Smooth muscle cell (in vitro differentiated cells): ENCODE measurements at regions not wholly inside any gene's neighbourhood (a gene's known extent, or its start where the extent isn't known, plus 50 kb on each side); places are given as distances from the start of the nearest gene placed in this dataset.

Experiments used
- DNase-seq: peaks from one replicate; lab custom pipeline; 2025; ENCODE audit not compliant: unreplicated experiment; lab: John Stamatoyannopoulos, UW
- H2AFZ ChIP-seq: fragments of 200-600 bp; sonication (generic); 2 replicates; pipeline ENCODE4 v1.6.0; 2016; ENCODE audit warnings: antibody characterized with exemption, low read depth, mild to moderate bottlenecking
- H3F3A ChIP-seq: fragments of 200-600 bp; sonication (generic); 2 replicates; pipeline ENCODE4 v1.6.0; 2017; ENCODE audit warnings: antibody characterized with exemption, low read depth
- H3K27ac ChIP-seq: fragments of 200-600 bp; sonication (generic); 2 replicates; pipeline ENCODE4 v1.5.1; 2016; ENCODE audit warnings: low read depth, mild to moderate bottlenecking
- H3K27me3 ChIP-seq: fragments of 200-600 bp; sonication (generic); 2 replicates; pipeline ENCODE4 v1.6.1; 2016; ENCODE audit warnings: low read depth, mild to moderate bottlenecking
- H3K36me3 ChIP-seq: fragments of 200-600 bp; sonication (generic); 2 replicates; pipeline ENCODE4 v1.5.1; 2016; ENCODE audit warnings: low read depth
- H3K4me1 ChIP-seq: fragments of 200-600 bp; sonication (generic); 2 replicates; pipeline ENCODE4 v1.5.1; 2016; ENCODE audit warnings: low read depth
- H3K4me2 ChIP-seq: fragments of 200-600 bp; sonication (generic); 2 replicates; pipeline ENCODE4 v1.6.0; 2016; ENCODE audit warnings: mild to moderate bottlenecking
- H3K4me3 ChIP-seq: fragments of 200-600 bp; sonication (generic); 2 replicates; pipeline ENCODE4 v1.5.1; 2016; ENCODE audit warnings: mild to moderate bottlenecking
- H3K79me2 ChIP-seq: fragments of 200-600 bp; sonication (generic); 2 replicates; pipeline ENCODE4 v1.6.0; 2016; ENCODE audit warnings: low read depth, mild to moderate bottlenecking
- H3K9ac ChIP-seq: fragments of 200-600 bp; sonication (generic); 2 replicates; pipeline ENCODE4 v1.6.0; 2016; ENCODE audit warnings: low read depth
- H3K9me3 ChIP-seq: fragments of 200-600 bp; sonication (generic); replicated peaks from 2 replicates; pipeline ENCODE4 v1.5.1; 2016; ENCODE audit warnings: low read depth
- H4K20me1 ChIP-seq: fragments of 200-600 bp; sonication (generic); 2 replicates; pipeline ENCODE4 v1.6.0; 2016; ENCODE audit warnings: low read depth
- CTCF ChIP-seq: fragments of 200-600 bp; sonication (generic); IDR thresholded peaks from 2 replicates; pipeline ENCODE4 v1.5.1; 2017; ENCODE audit warnings: borderline replicate concordance, mild to moderate bottlenecking, antibody characterized with exemption; ENCODE audit not compliant: insufficient read depth, poor library complexity, severe bottlenecking
- WGBS: methylation state at CpG from one replicate; pipeline ENCODE4 v1.1.7; 2016; ENCODE audit warnings: low lambda C conversion rate; 5-methylcytosine and 5-hydroxymethylcytosine counted together

GRCh38 chr9:82673201-82673600 lies 389.7 kb downstream of the RASEF start:
- no peaks in the 10 kb centered on the region for H3K36me3 ChIP-seq
- no peak overlapping the region for H3K9ac ChIP-seq
- no peaks in the 10 kb centered on the region for H3K79me2 ChIP-seq
- no peak overlapping the region for H3K4me3 ChIP-seq
- H3F3A ChIP-seq = no peaks in the 10 kb centered on the region
- no peaks in the 10 kb centered on the region for H3K4me1 ChIP-seq
- no peak for DNase-seq
- no peaks in the 10 kb centered on the region for H3K9me3 ChIP-seq
- TF ChIP-seq CTCF = no peak
- H3K27ac ChIP-seq = no peak overlapping the region
- H2AFZ ChIP-seq = no peak overlapping the region
- H3K27me3 ChIP-seq = no peaks in the 10 kb centered on the region
- no peaks in the 10 kb centered on the region for H4K20me1 ChIP-seq
- 100% methylated on average over 1 of the region's 1 CpG for WGBS
- no peak overlapping the region for H3K4me2 ChIP-seq

- Histone ChIP-seq H2AFZ (no peak overlapping the region), H3K4me3 (no peak overlapping the region), H3K36me3 (no peaks in the 10 kb centered on the region), H3K4me1 (no peaks in the 10 kb centered on the region), H3K27me3 (no peaks in the 10 kb centered on the region), H3K9me3 (no peaks in the 10 kb centered on the region), H4K20me1 (no peaks in the 10 kb centered on the region), H3F3A (no peaks in the 10 kb centered on the region), H3K27ac (no peak overlapping the region), H3K4me2 (no peak overlapping the region), H3K79me2 (no peaks in the 10 kb centered on the region), H3K9ac (no peak overlapping the region)
- no peak for DNase-seq
- 69% methylated on average over 3 of the region's 3 CpGs for WGBS
- TF ChIP-seq CTCF = no peak
Measured at GRCh38 chr9:82673919-82674318, 389.0 kb downstream of the RASEF start.

GRCh38 chr9:82675102-82675501 lies 387.8 kb downstream of the RASEF start:
- Histone ChIP-seq H2AFZ (no peak overlapping the region), H3K79me2 (no peaks in the 10 kb centered on the region), H3K9ac (no peak overlapping the region), H3K9me3 (no peaks in the 10 kb centered on the region), H3K4me1 (no peaks in the 10 kb centered on the region), H3K27ac (no peak overlapping the region), H3K4me3 (no peak overlapping the region), H3K36me3 (no peaks in the 10 kb centered on the region), H3K4me2 (no peak overlapping the region), H4K20me1 (no peaks in the 10 kb centered on the region), H3F3A (no peaks in the 10 kb centered on the region), H3K27me3 (no peaks in the 10 kb centered on the region)
- TF ChIP-seq CTCF = no peak
- WGBS = 98% methylated on average over 4 of the region's 4 CpGs
- DNase-seq = no peak

- Histone ChIP-seq H3K4me1 (no peaks in the 10 kb centered on the region), H3K4me3 (no peak overlapping the region), H3K79me2 (no peaks in the 10 kb centered on the region), H4K20me1 (no peaks in the 10 kb centered on the region), H3K4me2 (no peak overlapping the region), H3K27me3 (no peaks in the 10 kb centered on the region), H3K9me3 (no peaks in the 10 kb centered on the region), H3K27ac (no peak overlapping the region), H3F3A (no peaks in the 10 kb centered on the region), H3K9ac (no peak overlapping the region), H3K36me3 (no peaks in the 10 kb centered on the region), H2AFZ (no peak overlapping the region)
- no peak for DNase-seq
- no peak for TF ChIP-seq CTCF
- WGBS = 94% methylated on average over 2 of the region's 2 CpGs
Measured at GRCh38 chr9:82675605-82676004, 387.3 kb downstream of the RASEF start.
